Neural progenitor cell (in vitro differentiated cells): ENCODE measurements at regions not wholly inside any gene's neighbourhood (a gene's known extent, or its start where the extent isn't known, plus 50 kb on each side); places are given as distances from the start of the nearest gene placed in this dataset.
"Not testable (repeated sequence)": the region's sequence is repeated elsewhere in the genome, so short reads cannot be mapped to it uniquely, and the experiment has no call there.

Source experiments
- DNase-seq: peaks from one replicate; pipeline ENCODE4 v3.0.0-alpha.2; 2016; ENCODE audit warnings: low spot score
- H2AFZ ChIP-seq: fragments of 200-600 bp; sonication (generic); replicated peaks from 2 replicates; pipeline ENCODE4 v1.6.1; 2016; ENCODE audit warnings: antibody characterized with exemption
- H3F3A ChIP-seq: fragments of 200-600 bp; sonication (generic); 2 replicates; pipeline ENCODE4 v1.6.1; 2016; ENCODE audit warnings: antibody characterized with exemption, low read depth
- H3K27ac ChIP-seq: fragments of 200-600 bp; sonication (generic); 2 replicates; pipeline ENCODE4 v1.5.1; 2016; ENCODE audit warnings: mild to moderate bottlenecking
- H3K27me3 ChIP-seq: fragments of 200-600 bp; sonication (generic); 2 replicates; pipeline ENCODE4 v1.6.1; 2016; ENCODE audit warnings: mild to moderate bottlenecking, moderate library complexity
- H3K36me3 ChIP-seq: fragments of 200-600 bp; sonication (generic); 2 replicates; pipeline ENCODE4 v1.5.1; 2016
- H3K4me1 ChIP-seq: fragments of 200-600 bp; sonication (generic); 2 replicates; pipeline ENCODE4 v1.6.1; 2016; ENCODE audit warnings: mixed run types
- H3K4me2 ChIP-seq: fragments of 200-600 bp; sonication (generic); 2 replicates; pipeline ENCODE4 v1.6.1; 2016
- H3K4me3 ChIP-seq: fragments of 200-600 bp; sonication (generic); 2 replicates; pipeline ENCODE4 v1.5.1; 2016
- H3K79me2 ChIP-seq: fragments of 200-600 bp; sonication (generic); 2 replicates; pipeline ENCODE4 v1.6.1; 2016; ENCODE audit warnings: low read depth
- H3K9ac ChIP-seq: fragments of 200-600 bp; sonication (generic); 2 replicates; pipeline ENCODE4 v1.6.1; 2016
- H3K9me3 ChIP-seq: fragments of 200-600 bp; sonication (generic); 2 replicates; pipeline ENCODE4 v1.5.1; 2016; ENCODE audit warnings: low read depth
- H4K20me1 ChIP-seq: fragments of 200-600 bp; sonication (generic); 2 replicates; pipeline ENCODE4 v1.6.1; 2016; ENCODE audit warnings: low read depth
- H3K27ac Mint-ChIP-seq: 3 replicates; pipeline ENCODE4 v1.8.0; 2021; ENCODE audit warnings: mixed read lengths
- H3K27me3 Mint-ChIP-seq: 2 replicates; pipeline ENCODE4 v1.8.0; 2022; ENCODE audit warnings: low read depth, mild to moderate bottlenecking, inconsistent platforms, moderate library complexity, mixed read lengths; ENCODE audit not compliant: insufficient read depth
- H3K36me3 Mint-ChIP-seq: 3 replicates; pipeline ENCODE4 v1.8.0; 2021; ENCODE audit warnings: mixed read lengths
- H3K4me1 Mint-ChIP-seq: 3 replicates; pipeline ENCODE4 v1.8.0; 2021; ENCODE audit warnings: mixed read lengths
- H3K4me3 Mint-ChIP-seq: 3 replicates; pipeline ENCODE4 v1.8.0; 2021; ENCODE audit warnings: mild to moderate bottlenecking, moderate library complexity, mixed read lengths
- H3K9me3 Mint-ChIP-seq: 3 replicates; pipeline ENCODE4 v1.8.0; 2020; ENCODE audit warnings: mixed read lengths
- EZH2 ChIP-seq: fragments of 200-600 bp; sonication (generic); IDR thresholded peaks from 2 replicates; pipeline ENCODE4 v1.6.1; 2017; ENCODE audit warnings: antibody characterized with exemption, mild to moderate bottlenecking, moderate library complexity
- EZH2phosphoT487 ChIP-seq: fragments of 200-600 bp; sonication (generic); IDR thresholded peaks from 2 replicates; pipeline ENCODE4 v1.6.1; 2017; ENCODE audit warnings: antibody characterized with exemption
- TF ChIP-seq, protein P1 (sequence below): fragments of 200-600 bp; sonication (generic); IDR thresholded peaks from 2 replicates; pipeline ENCODE4 v1.5.1; 2017; ENCODE audit warnings: antibody characterized with exemption, mild to moderate bottlenecking

DNA sequence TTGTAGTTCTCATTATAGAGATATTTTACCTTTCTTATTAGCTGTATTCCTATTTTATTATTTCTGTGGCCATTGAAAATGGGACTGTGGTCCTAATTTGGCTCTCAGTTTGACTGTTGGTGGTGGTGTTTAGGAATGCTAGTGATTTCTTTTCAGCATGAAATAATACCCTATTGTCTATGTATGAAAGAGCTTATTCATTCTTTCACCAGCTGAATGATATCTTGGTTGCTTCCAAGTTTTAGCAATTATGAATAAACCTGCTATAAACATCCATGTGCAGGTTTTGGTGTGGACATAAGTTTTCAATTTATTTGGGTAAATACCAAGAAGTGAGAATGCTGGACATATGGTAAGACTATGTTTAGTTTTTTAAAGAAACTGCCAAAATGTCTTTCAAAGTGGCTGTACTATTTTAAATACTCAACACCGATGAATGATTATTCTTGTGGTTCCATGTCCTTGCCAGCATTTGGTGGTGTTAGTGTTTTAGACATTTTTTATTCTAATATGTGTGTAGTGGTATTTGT, 501.6 kb upstream of the GYPC start:
- H3K9ac ChIP-seq, result no peak overlapping the region
- no peaks in the 10 kb centered on the region for H3K27me3 ChIP-seq
- Mint-ChIP-seq H3K4me3 (no peak overlapping the region), H3K36me3 (no peaks in the 10 kb centered on the region), H3K4me1 (no peaks in the 10 kb centered on the region), H3K27ac (no peak overlapping the region), H3K9me3 (peaks cover 2% of the 10 kb centered on the region), H3K27me3 (no peaks in the 10 kb centered on the region)
- H3F3A ChIP-seq, result no peaks in the 10 kb centered on the region
- TF ChIP-seq EZH2phosphoT487 (no peak), EZH2 (no peak)
- TF ChIP-seq, protein P1, sequence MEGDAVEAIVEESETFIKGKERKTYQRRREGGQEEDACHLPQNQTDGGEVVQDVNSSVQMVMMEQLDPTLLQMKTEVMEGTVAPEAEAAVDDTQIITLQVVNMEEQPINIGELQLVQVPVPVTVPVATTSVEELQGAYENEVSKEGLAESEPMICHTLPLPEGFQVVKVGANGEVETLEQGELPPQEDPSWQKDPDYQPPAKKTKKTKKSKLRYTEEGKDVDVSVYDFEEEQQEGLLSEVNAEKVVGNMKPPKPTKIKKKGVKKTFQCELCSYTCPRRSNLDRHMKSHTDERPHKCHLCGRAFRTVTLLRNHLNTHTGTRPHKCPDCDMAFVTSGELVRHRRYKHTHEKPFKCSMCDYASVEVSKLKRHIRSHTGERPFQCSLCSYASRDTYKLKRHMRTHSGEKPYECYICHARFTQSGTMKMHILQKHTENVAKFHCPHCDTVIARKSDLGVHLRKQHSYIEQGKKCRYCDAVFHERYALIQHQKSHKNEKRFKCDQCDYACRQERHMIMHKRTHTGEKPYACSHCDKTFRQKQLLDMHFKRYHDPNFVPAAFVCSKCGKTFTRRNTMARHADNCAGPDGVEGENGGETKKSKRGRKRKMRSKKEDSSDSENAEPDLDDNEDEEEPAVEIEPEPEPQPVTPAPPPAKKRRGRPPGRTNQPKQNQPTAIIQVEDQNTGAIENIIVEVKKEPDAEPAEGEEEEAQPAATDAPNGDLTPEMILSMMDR, result no peak
- H3K4me3 ChIP-seq, result no peak overlapping the region
- H3K27ac ChIP-seq, result no peak overlapping the region
- H3K4me2 ChIP-seq, result no peak overlapping the region
- no peaks in the 10 kb centered on the region for H4K20me1 ChIP-seq
- H3K79me2 ChIP-seq, result no peaks in the 10 kb centered on the region
- no peaks in the 10 kb centered on the region for H3K9me3 ChIP-seq
- no peaks in the 10 kb centered on the region for H3K4me1 ChIP-seq
- H3K36me3 ChIP-seq, result no peaks in the 10 kb centered on the region
- no peak overlapping the region for H2AFZ ChIP-seq
- no peak for DNase-seq

DNA sequence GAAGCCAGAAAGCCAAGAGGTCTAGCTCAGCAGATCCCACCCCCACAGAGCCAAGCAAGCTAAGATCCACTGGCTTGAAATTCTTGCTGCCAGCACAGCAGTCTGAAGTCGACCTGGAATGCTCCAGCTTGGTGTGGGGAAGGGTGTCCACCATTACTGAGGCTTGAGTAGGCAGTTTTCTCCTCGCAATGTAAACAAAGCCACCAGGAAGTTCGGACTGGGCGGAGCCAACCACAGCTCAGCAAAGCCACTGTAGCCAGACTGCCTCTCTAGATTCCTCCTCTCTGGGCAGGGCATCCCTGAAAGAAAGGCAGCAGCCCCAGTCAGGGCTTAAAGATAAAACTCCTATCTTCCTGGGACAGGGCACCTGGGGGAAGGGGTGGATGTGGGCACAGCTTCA, 495.0 kb upstream of the GYPC start:
- peaks cover 11% of the 10 kb centered on the region for H3K9me3 Mint-ChIP-seq
- H3K4me1 Mint-ChIP-seq, result not testable (repeated sequence)

DNA sequence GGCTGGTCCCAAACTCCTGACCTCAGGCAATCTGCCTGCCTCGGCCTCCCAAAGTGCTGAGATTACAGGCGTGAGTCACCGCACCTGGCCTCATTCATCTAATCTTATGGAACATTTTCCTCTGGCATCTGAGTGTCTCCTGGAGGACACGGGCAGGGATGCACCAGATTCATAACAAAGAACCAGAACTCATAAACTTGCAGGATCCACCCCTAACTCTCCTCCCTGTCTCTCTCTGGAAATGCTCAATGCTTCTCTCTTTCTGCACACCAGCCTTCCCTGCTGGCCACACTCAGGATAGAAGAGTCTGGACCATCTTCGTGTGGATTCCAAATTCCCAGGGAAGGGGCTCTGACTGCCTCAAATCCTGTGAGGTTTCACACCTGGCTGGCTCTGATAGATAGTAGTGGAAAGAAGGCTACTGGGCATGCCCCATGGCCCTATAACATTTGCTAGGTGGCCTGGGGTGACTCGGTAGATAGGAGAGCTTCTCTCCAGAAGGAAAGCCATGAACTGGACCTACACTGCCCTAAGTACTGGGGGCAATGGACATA, 483.2 kb upstream of the GYPC start:
- no peaks in the 10 kb centered on the region for H3K27me3 Mint-ChIP-seq
- no peak for DNase-seq
- Histone ChIP-seq H4K20me1 (no peaks in the 10 kb centered on the region), H3F3A (no peaks in the 10 kb centered on the region), H3K9me3 (no peaks in the 10 kb centered on the region), H3K4me1 (peaks cover 5% of the 10 kb centered on the region), H3K79me2 (no peaks in the 10 kb centered on the region), H3K9ac (no peak overlapping the region), H3K27me3 (no peaks in the 10 kb centered on the region), H3K36me3 (no peaks in the 10 kb centered on the region), H3K27ac (no peak overlapping the region), H2AFZ (no peak overlapping the region), H3K4me2 (no peak overlapping the region), H3K4me3 (no peak overlapping the region)
- H3K36me3 Mint-ChIP-seq, result no peaks in the 10 kb centered on the region
- H3K4me1 Mint-ChIP-seq, result no peaks in the 10 kb centered on the region
- no peak overlapping the region for H3K27ac Mint-ChIP-seq
- no peaks in the 10 kb centered on the region for H3K9me3 Mint-ChIP-seq
- no peak overlapping the region for H3K4me3 Mint-ChIP-seq
- no peak for TF ChIP-seq EZH2phosphoT487
- no peak for TF ChIP-seq EZH2
- TF ChIP-seq, protein P1, result no peak

More for the DNA sequence above, 495.0 kb upstream of the GYPC start:
- not testable (repeated sequence) for H3K4me2 ChIP-seq, H3F3A ChIP-seq, H3K4me3 ChIP-seq, H3K4me3 Mint-ChIP-seq, H3K27me3 Mint-ChIP-seq, H3K27ac Mint-ChIP-seq, DNase-seq, H3K9ac ChIP-seq, H3K9me3 ChIP-seq, H3K27ac ChIP-seq, H3K4me1 ChIP-seq, H3K36me3 Mint-ChIP-seq, H3K27me3 ChIP-seq, H3K79me2 ChIP-seq, H3K36me3 ChIP-seq, H4K20me1 ChIP-seq
- peak overlapping the region; percentile 76 for H2AFZ ChIP-seq

DNA sequence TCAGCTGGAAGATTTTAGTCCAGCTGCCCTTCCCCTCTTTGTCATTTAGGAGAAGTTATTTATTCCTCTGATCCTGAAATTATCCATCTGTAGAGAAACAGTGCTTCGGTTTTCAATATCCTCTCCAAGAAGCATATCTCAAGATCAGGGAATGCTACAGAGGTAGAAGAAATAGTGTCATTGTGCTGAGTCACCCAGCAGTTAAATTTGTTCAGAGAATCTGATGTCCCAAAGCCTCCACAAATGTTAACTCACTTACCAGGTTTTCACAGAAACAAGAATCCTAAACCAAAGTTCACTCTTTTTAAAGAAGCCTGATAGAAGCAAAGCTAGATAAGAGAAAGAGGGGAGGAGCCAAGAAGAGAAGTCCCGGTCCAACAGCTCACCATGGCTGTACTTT, 480.7 kb upstream of the GYPC start:
- Histone ChIP-seq H3K36me3 (no peaks in the 10 kb centered on the region), H3K4me1 (peaks cover 5% of the 10 kb centered on the region), H2AFZ (peak overlapping the region; percentile 82), H3K79me2 (no peaks in the 10 kb centered on the region), H3K27me3 (no peaks in the 10 kb centered on the region), H3K9ac (no peak overlapping the region), H3K27ac (no peak overlapping the region), H4K20me1 (no peaks in the 10 kb centered on the region), H3K4me3 (no peak overlapping the region), H3K9me3 (no peaks in the 10 kb centered on the region), H3K4me2 (no peak overlapping the region), H3F3A (no peaks in the 10 kb centered on the region)
- H3K4me3 Mint-ChIP-seq, result no peak overlapping the region
- H3K4me1 Mint-ChIP-seq, result no peaks in the 10 kb centered on the region
- H3K36me3 Mint-ChIP-seq, result no peaks in the 10 kb centered on the region
- H3K27ac Mint-ChIP-seq, result no peak overlapping the region
- H3K9me3 Mint-ChIP-seq, result no peaks in the 10 kb centered on the region
- no peak for TF ChIP-seq EZH2
- no peak for TF ChIP-seq EZH2phosphoT487
- TF ChIP-seq, protein P1, result no peak
- no peak for DNase-seq
- H3K27me3 Mint-ChIP-seq, result no peaks in the 10 kb centered on the region
